GM13976 (cell line): ENCODE measurements at regions not wholly inside any gene's neighbourhood (a gene's known extent, or its start where the extent isn't known, plus 50 kb on each side); places are given as distances from the start of the nearest gene placed in this dataset.

Experiments used
- DNase-seq: peaks from one replicate; pipeline ENCODE4 v3.0.0; 2012; ENCODE audit warnings: low spot score
- in situ Hi-C: fragments of 300-500 bp; cut with MboI; formaldehyde crosslinking; loops from one replicate; pipeline ENCODE4 v1.12.0; 2022; ENCODE audit warnings: low sequenced_read_pairs, mixed read lengths, inconsistent platforms; ENCODE audit not compliant: unreplicated experiment
- TF ChIP-seq, protein P1 (sequence below): IDR thresholded peaks from 2 replicates; pipeline ENCODE4 v1.5.1; 2012; ENCODE audit warnings: borderline replicate concordance, mild to moderate bottlenecking; ENCODE audit not compliant: insufficient read depth; ENCODE audit errors: extremely low read depth, missing control alignments, control extremely low read depth

DNA sequence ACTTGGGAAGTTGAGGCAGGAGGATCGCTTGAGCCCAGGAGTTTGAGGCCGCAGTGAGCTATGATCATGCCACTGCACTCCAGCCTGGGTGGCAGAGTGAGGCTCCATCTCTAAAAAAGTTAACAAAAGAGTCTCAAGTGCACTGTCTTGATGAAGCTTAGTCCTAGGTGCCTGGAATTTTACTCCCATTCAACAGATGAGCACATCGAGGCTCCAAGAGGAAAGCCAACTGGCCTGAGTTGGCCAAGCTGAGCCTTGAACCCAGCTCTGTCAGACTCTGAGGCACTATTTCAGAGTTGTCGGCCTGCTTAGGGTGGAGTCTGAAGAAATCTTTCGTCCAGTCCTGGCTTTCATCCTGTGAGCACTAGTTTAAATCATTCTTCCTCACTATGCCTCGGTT is 98.1 kb upstream of the MAP1LC3B2 start:
- in situ Hi-C loops: no loop called here
- TF ChIP-seq, protein P1, sequence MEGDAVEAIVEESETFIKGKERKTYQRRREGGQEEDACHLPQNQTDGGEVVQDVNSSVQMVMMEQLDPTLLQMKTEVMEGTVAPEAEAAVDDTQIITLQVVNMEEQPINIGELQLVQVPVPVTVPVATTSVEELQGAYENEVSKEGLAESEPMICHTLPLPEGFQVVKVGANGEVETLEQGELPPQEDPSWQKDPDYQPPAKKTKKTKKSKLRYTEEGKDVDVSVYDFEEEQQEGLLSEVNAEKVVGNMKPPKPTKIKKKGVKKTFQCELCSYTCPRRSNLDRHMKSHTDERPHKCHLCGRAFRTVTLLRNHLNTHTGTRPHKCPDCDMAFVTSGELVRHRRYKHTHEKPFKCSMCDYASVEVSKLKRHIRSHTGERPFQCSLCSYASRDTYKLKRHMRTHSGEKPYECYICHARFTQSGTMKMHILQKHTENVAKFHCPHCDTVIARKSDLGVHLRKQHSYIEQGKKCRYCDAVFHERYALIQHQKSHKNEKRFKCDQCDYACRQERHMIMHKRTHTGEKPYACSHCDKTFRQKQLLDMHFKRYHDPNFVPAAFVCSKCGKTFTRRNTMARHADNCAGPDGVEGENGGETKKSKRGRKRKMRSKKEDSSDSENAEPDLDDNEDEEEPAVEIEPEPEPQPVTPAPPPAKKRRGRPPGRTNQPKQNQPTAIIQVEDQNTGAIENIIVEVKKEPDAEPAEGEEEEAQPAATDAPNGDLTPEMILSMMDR: no peak
- no peak for DNase-seq

DNA sequence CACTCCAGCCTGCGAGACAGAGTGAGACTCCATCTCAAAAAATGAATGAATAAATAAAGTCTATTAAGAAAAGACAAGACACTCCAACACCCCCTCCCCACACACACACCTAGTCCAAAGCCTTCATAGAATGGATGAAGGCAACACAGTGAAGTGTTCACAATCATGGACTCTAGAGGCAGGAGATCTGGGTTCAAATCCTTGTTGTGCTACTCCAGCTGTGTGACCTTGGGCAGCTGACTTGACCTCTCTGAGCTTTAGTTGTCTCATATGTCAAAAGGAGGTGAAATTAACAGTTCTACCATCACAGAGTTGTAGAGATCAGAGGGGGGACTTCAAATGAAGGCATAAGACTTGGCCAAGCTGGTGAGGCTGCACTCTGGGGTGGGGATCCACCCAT is 95.8 kb upstream of the MAP1LC3B2 start:
- no peak for DNase-seq
- in situ Hi-C loops: no loop called here
- TF ChIP-seq, protein P1: no peak

DNA sequence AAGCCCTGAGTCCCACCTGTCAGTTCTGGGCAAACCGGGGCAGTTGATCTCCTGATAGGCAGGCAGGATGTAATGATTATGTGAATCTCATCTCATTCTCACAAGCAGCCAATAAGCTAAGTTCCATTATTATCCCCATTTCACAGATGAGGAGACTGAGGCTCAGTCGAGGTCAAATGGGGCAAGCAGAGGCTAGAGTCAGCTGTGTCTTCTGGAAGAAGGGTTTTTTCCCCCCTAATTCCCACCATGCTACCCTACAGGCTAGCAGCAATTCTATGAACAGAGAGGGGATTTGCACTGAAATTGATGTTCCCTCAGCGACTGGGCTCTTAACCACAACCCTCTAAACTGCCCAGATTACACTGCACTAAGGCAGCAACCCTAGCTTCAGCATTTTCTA is 93.8 kb upstream of the MAP1LC3B2 start:
- in situ Hi-C loops: no loop called here
- TF ChIP-seq, protein P1: no peak
- no peak for DNase-seq

DNA sequence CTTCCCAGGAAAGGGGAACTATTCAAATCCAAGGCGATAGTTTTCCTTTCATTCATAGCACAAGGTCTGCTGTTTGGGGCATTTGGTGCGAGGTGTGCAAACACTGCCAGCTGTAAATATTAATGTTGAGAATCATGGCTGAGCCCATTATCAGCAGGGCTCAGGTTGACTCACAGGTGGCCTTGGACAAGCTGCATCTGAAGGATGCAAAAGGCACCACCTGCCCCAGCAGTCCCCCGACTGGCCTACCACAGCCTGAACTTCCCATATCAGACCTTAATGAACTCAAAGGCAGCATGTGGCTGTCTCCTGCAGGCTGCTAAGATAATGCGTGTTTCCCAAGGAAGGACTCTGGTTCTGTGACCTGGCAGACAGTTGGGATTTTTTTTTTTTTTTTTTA is 93.3 kb upstream of the MAP1LC3B2 start:
- TF ChIP-seq, protein P1: no peak
- no peak for DNase-seq
- in situ Hi-C loops: no loop called here

DNA sequence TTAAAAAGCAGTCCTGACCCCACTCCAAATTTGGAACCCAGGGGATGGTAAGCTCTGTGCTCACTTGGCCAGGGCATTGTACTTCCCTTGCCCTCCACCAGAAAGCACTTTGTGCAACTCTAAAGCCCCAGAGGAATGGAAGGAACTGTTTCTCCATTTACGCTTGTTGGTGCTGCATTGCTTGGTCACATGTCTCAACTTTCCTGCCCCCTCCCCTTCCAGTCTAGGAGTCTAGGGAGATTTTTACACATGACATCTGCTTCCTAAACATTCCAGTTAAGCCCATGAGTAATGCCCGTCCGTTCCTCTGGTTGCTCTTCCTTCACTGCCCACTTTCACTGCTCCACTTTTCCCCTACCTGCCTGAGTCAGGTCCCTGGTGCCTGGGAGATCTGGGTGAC is 92.6 kb upstream of the MAP1LC3B2 start:
- TF ChIP-seq, protein P1: no peak
- in situ Hi-C loops: no loop called here
- DNase-seq: no peak

DNA sequence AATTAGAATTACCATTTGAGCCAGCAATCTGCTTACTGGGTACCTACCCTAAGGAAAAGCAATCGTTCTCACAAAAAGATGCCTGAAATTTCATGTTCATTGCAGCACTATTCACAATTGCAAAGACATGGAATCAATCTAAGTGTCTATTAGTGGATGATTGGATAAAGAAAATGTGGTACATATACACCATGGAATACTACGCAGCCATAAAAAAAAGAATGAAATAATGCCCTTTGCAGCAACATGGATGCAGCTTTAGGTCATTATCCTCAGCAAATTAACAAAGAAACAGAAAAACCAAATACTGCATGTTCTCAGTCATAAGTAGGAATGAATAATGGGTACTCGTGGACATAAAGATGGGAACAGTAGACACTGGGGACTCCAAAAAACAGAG is 89.8 kb upstream of the MAP1LC3B2 start:
- TF ChIP-seq, protein P1: no peak
- in situ Hi-C loops: no loop called here
- no peak for DNase-seq

DNA sequence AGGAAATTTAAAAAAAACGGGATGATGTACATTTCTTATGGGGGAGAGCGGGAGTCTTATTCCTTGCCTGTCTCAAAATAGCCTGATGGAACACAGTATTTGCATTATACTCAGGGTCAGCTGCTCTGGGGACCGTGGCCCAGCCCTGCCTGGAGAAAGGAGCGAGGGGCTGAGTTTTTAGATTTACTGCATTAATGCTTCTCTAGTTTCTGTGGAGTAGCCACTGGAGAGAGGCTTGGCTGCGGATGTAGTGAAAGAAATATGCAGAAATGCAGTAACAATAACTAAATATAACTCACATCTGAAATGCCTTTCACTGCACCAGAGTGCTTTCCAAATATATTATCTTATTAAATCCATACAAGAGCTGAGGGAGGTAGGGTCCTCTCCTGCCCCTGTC is 87.6 kb upstream of the MAP1LC3B2 start:
- DNase-seq: no peak
- in situ Hi-C loops: no loop called here
- TF ChIP-seq, protein P1: no peak
